HUDEP-2 (cell line): ENCODE measurements at regions not wholly inside any gene's neighbourhood (a gene's known extent, or its start where the extent isn't known, plus 50 kb on each side); places are given as distances from the start of the nearest gene placed in this dataset.

Experiments
- DNase-seq, 76 experiments: peaks; one replicate each; lab custom pipeline; 2025; ENCODE audit not compliant: unreplicated experiment in 76 of 76; lab: John Stamatoyannopoulos, UW

GRCh38 chr2:220503431-220503830 lies 876.0 kb downstream of the SLC4A3 start:
- DNase-seq: no peak

GRCh38 chr2:220504938-220505503 lies 877.6 kb downstream of the SLC4A3 start:
- DNase-seq: no peak

DNA sequence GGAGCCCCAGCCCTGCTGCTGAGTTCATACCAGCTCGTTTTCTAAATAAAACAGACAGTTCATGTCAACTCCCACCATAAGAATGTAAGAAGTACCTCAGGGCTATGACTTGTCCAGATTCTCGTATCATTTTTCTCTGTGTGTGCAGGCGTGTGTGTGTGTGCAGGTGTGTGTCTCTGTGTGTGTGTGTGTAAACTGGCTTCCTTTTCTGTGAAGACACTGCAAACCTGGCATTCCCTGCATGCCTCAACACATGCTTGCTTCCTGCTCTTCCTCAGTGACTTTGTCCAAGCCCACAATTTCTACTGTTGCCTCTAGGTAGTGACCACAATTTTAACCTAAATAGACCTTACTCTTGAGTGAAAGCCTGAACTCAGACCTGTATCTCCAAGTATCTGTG lies 879.0 kb downstream of the SLC4A3 start:
- DNase-seq: no peak

DNA sequence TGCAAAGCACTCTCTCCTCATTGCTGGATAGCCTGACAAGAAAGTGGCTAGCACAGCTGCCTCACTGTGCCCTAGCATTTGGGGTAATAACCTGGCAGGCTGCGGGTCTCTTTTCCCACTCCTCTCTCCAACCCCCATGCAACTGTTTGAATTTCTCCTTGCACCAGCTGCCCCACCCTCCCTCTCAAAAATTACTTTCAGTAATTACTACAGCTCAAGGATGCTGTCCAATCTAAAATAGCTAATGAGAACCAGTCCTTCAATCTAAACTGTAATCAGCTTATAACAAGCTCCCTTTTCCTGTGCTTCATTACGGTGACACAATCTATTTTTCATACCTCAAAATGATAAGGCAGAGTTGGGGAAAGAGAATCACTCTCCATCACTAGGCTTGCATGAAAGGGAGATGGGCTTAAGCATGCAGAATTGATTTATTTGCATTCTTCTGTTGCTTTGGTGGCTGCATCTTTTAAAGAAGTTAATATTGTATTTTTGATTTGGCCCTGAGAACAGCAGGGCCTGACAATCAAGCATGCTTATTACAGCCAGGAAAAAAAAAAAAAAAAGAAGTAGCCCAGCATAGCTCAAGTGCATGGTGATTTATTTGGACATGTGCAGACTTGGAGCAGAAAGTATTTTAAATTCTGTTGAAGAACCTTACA lies 881.8 kb downstream of the SLC4A3 start:
- DNase-seq: no peak

DNA sequence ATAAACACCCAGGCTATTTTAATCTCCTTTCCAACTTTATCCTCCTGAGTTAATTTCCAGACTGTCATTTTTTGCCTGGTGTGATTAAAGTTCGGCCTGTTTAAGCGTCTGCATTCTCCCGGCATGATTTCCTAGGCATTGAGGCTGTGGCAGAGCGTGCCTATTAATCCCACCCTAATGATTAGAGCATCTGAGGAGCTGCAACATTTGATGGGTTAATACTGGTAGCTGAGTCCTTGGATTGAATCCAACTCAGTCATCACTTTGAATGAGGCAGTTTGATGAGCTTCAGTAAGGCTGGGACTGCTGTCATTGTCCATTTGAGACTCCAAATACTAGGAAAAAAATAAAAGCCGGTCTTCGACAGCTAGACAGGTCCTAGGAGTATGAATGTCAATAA lies 882.5 kb downstream of the SLC4A3 start:
- DNase-seq: no peak

DNA sequence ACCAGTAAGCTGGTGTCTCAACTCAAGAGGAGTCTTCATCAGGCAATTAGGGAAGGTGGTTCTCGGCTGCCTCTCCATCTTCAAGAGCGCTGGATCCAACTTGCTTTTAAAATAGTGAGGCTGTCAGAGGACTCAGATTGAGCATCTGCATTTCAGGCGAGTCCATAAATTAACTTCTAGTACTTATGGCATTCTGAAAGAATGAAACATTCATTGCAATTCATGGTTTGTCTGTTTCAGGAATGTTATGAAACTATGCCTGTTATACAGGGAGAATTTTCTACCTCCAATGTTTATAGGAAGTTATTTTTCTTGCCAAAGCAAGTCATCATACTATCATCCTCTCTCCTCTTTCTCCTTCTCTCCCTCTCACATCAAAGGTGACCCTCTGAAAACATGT lies 883.2 kb downstream of the SLC4A3 start:
- no peak for DNase-seq

GRCh38 chr2:220512419-220512818 lies 885.0 kb downstream of the SLC4A3 start:
- DNase-seq: no peak

- DNase-seq: no peak
Measured at GRCh38 chr2:220513573-220514288, 886.3 kb downstream of the SLC4A3 start.

- DNase-seq: no peak
Measured at GRCh38 chr2:220521551-220521950, 894.1 kb downstream of the SLC4A3 start.

GRCh38 chr2:220528180-220528675 lies 900.8 kb downstream of the SLC4A3 start:
- no peak for DNase-seq

GRCh38 chr2:220531216-220531615 lies 903.8 kb downstream of the SLC4A3 start:
- DNase-seq: no peak

GRCh38 chr2:220533485-220533884 lies 906.1 kb downstream of the SLC4A3 start:
- peak in 9 of 76 experiments; percentile 1 to 33 (median 6) for DNase-seq

- no peak for DNase-seq
Measured at GRCh38 chr2:220539481-220539880, 912.1 kb downstream of the SLC4A3 start.

- DNase-seq: no peak
Measured at GRCh38 chr2:220544049-220544448, 916.6 kb downstream of the SLC4A3 start.

GRCh38 chr2:220550995-220551700 lies 923.7 kb downstream of the SLC4A3 start:
- no peak for DNase-seq

- no peak for DNase-seq
Measured at GRCh38 chr2:220552790-220553535, 925.5 kb downstream of the SLC4A3 start.

DNA sequence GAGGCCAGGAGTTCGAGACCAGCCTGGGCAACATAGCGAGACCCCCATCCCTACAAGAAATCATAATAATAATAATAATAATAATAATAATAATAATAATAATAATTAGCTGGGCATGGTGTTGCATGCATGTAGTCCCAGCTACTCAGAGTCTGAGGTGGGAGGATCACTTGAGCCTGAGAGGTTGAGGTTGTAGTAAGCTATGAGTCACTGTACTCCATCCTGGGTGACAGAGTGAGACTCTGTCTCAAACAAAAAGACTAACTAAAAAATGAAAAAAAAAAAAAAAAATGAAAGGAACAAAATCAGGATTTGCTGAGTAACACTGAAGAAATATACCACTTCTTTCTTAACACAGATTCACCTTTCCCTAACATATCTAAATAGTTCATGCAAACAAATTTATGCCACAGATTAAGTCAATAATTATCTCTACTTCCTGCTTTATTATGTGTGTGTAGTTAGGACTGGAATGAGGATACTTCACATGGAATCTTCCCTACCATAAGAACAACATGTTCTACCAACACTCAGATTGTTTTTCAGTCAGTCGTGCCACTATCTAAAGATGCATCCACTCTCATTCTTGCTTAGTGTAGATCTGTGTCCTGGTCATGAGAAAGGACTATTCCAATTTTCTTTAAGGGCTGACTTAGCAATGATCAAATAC lies 928.7 kb downstream of the SLC4A3 start:
- DNase-seq: no peak

DNA sequence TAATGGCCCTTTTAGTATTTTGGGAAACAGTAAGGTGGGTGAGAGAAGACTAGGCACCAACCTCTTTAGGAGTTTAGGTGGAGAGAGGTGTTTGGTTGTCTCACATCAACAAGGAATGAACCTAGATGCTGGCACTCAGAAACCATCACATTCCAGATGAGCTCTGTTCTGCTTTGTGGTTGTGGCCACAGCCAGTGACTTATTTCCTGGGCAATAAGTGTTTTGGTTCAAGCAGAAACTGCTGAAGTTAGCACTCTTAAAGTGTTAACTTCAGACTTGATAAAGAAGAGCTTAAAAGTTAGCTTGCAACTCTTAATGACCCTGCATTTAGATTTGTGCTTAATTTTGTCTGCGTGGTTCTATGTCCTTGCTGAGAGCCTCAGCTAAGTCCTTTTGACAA lies 929.2 kb downstream of the SLC4A3 start:
- DNase-seq: no peak

GRCh38 chr2:220560192-220560591 lies 932.8 kb downstream of the SLC4A3 start:
- DNase-seq: no peak
